HEK293 (cell line): ENCODE measurements at regions not wholly inside any gene's neighbourhood (a gene's known extent, or its start where the extent isn't known, plus 50 kb on each side); places are given as distances from the start of the nearest gene placed in this dataset.

Experiments
- ZNF140 ChIP-seq: fragments of 450-650 bp; formaldehyde crosslinking; IDR thresholded peaks from 2 replicates; pipeline ENCODE4 v1.5.1; 2016; ENCODE audit warnings: missing biosample characterization, missing genetic modification characterization
- ZNF274 ChIP-seq, 2 experiments: fragments of 200-500 bp in 1 of 2; fragments of 450-650 bp in 1 of 2; sonication (Bioruptor generic) in 1 of 2; formaldehyde crosslinking in 1 of 2; IDR thresholded peaks; 2 replicates each; pipeline versions ENCODE4 v1.5.1 to v1.6.1; 2014 to 2016; ENCODE audit warnings: borderline replicate concordance in 1 of 2, inconsistent platforms in 1 of 2, low read length in 1 of 2, missing biosample characterization in 1 of 2, missing genetic modification characterization in 1 of 2
- ZNF341 ChIP-seq: fragments of 450-650 bp; formaldehyde crosslinking; IDR thresholded peaks from 2 replicates; pipeline ENCODE4; 2016; ENCODE audit warnings: low read depth, missing biosample characterization, missing genetic modification characterization
- ZNF624 ChIP-seq: fragments of 450-650 bp; formaldehyde crosslinking; IDR thresholded peaks from 2 replicates; pipeline ENCODE4 v1.5.1; 2017; ENCODE audit warnings: missing biosample characterization, missing genetic modification characterization
- TF ChIP-seq, protein P1 (sequence below): fragments of 450-650 bp; formaldehyde crosslinking; IDR thresholded peaks from 2 replicates; pipeline ENCODE4 v1.5.1; 2016; ENCODE audit warnings: missing biosample characterization, missing genetic modification characterization
- TF ChIP-seq, protein P2 (sequence below): fragments of 450-650 bp; formaldehyde crosslinking; IDR thresholded peaks from 2 replicates; pipeline ENCODE4 v1.5.1; 2017; ENCODE audit warnings: missing biosample characterization, missing genetic modification characterization
- TF ChIP-seq, protein P3 (sequence below): fragments of 450-650 bp; IDR thresholded peaks from 2 replicates; pipeline ENCODE4 v1.5.1; 2018; ENCODE audit warnings: missing biosample characterization, mild to moderate bottlenecking, missing genetic modification characterization

GRCh38 chr5:112514111-112514510 lies 95.0 kb upstream of the EPB41L4A start:
- TF ChIP-seq, protein P1, sequence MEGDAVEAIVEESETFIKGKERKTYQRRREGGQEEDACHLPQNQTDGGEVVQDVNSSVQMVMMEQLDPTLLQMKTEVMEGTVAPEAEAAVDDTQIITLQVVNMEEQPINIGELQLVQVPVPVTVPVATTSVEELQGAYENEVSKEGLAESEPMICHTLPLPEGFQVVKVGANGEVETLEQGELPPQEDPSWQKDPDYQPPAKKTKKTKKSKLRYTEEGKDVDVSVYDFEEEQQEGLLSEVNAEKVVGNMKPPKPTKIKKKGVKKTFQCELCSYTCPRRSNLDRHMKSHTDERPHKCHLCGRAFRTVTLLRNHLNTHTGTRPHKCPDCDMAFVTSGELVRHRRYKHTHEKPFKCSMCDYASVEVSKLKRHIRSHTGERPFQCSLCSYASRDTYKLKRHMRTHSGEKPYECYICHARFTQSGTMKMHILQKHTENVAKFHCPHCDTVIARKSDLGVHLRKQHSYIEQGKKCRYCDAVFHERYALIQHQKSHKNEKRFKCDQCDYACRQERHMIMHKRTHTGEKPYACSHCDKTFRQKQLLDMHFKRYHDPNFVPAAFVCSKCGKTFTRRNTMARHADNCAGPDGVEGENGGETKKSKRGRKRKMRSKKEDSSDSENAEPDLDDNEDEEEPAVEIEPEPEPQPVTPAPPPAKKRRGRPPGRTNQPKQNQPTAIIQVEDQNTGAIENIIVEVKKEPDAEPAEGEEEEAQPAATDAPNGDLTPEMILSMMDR (tag by site-specific recombination) = no peak
- TF ChIP-seq ZNF624 (tag by site-specific recombination) (no peak), ZNF341 (tag by site-specific recombination) (no peak), ZNF140 (tag by site-specific recombination) (no peak), ZNF274 (IDR thresholded peaks at IDR 0.05; ENCODE audit: low read length) (no peak), ZNF274 (tag by site-specific recombination; IDR thresholded peaks at IDR 0.05; ENCODE audit: borderline replicate concordance) (no peak)
- TF ChIP-seq, protein P2, sequence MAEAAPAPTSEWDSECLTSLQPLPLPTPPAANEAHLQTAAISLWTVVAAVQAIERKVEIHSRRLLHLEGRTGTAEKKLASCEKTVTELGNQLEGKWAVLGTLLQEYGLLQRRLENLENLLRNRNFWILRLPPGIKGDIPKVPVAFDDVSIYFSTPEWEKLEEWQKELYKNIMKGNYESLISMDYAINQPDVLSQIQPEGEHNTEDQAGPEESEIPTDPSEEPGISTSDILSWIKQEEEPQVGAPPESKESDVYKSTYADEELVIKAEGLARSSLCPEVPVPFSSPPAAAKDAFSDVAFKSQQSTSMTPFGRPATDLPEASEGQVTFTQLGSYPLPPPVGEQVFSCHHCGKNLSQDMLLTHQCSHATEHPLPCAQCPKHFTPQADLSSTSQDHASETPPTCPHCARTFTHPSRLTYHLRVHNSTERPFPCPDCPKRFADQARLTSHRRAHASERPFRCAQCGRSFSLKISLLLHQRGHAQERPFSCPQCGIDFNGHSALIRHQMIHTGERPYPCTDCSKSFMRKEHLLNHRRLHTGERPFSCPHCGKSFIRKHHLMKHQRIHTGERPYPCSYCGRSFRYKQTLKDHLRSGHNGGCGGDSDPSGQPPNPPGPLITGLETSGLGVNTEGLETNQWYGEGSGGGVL (tag by site-specific recombination) = no peak
- TF ChIP-seq, protein P3, sequence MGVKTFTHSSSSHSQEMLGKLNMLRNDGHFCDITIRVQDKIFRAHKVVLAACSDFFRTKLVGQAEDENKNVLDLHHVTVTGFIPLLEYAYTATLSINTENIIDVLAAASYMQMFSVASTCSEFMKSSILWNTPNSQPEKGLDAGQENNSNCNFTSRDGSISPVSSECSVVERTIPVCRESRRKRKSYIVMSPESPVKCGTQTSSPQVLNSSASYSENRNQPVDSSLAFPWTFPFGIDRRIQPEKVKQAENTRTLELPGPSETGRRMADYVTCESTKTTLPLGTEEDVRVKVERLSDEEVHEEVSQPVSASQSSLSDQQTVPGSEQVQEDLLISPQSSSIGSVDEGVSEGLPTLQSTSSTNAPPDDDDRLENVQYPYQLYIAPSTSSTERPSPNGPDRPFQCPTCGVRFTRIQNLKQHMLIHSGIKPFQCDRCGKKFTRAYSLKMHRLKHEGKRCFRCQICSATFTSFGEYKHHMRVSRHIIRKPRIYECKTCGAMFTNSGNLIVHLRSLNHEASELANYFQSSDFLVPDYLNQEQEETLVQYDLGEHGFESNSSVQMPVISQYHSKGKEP (tag by site-specific recombination) = no peak
